GM21447 (cell line): ENCODE measurements at regions not wholly inside any gene's neighbourhood (a gene's known extent, or its start where the extent isn't known, plus 50 kb on each side); places are given as distances from the start of the nearest gene placed in this dataset.
A peak's percentile ranks its signal among the peaks of the same experiment; 100 is the strongest.

Experiments
- ATAC-seq: cut with Tn5 transposase; IDR thresholded peaks from one replicate; pipeline ENCODE4 v1.9.1; 2021; ENCODE audit not compliant: unreplicated experiment

DNA sequence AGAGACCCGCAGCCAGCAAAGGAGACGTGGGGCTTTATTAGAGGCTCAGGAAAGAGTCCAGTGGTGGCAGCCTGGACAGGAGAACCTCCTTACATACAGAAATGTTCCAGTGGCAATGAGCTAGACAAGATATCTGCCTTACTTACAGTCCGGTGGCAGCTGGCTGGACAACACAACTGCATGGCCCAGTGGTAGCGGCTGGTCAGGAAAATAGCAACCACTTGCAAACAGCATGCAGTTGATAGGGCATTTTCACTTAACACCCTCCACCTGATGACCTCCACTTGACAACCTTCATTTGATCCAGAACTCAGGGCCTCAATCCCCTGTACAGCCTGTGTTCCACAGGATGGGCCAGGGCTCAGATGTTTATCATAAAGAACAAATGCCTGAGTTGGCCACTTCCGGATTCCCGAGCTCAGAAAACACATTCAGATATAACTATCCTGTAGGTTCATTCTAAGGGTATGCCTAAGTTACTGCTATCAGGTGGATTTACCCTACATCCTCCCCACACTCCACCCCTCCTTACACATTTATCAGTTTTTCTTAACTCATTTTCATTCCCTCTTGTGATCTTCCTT lies 63.3 kb upstream of the ITPRID2 start:
- no peak for ATAC-seq

DNA sequence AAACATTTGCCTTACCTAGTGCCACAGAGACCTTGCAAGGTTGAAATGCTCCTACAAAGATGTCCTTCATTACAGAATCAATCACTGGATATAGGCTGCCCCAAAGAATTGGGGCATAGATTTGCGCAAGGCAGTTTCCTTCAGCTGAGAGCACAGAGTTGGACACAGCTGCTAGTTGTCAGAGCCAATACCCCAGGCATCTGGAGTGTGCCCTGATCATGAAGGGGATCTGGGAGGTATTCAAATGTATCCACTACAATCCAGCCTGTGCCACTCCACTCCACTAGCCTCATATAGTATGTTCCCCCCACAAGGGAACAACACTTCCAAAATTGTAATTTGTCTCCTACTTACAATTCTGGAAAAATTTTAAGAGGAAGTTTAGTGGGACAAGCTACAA lies 62.3 kb upstream of the ITPRID2 start:
- no peak for ATAC-seq

DNA sequence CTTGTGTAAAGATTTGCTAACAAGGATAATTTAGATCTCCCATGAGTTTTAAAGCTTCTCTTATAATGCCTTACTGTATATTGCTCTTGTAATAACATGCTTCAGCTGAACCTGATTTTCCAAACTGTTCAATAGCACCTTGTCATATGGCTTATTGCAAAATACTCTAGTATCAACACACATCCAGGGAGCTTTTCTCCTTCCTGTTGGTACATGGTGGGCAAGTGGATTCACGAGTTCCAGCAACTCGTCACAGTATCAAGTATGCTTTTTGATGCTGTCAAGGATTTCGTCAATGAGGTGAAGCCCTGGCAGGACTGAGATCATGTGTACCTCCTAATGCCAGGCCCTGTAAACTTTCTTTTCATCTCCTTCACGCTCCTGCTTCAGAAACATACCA lies 59.5 kb upstream of the ITPRID2 start:
- no peak for ATAC-seq

GRCh38 chr2:181836583-181836982 lies 54.9 kb upstream of the ITPRID2 start:
- ATAC-seq, result peak; percentile 82

DNA sequence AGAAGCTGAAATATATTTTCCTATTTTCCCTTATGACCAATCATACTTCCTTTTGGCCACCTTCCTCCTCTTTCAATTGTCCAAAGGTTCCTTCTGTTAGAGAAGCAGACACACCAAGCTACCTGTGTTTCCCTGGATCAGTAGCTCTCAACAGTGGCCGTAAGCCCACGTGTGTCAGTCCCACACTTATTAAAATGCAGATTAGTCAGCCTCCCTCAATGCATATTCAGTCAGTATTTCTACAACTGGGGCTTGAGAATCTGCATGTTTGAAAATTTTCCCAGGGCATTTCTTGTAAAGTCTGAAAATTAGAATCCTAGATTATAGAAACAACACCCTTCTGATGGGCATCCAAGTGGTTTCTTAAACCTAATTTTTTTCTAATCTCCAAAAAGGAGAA lies 54.0 kb upstream of the ITPRID2 start:
- ATAC-seq, result no peak

GRCh38 chr2:181839811-181840210 lies 51.7 kb upstream of the ITPRID2 start:
- ATAC-seq, result no peak

DNA sequence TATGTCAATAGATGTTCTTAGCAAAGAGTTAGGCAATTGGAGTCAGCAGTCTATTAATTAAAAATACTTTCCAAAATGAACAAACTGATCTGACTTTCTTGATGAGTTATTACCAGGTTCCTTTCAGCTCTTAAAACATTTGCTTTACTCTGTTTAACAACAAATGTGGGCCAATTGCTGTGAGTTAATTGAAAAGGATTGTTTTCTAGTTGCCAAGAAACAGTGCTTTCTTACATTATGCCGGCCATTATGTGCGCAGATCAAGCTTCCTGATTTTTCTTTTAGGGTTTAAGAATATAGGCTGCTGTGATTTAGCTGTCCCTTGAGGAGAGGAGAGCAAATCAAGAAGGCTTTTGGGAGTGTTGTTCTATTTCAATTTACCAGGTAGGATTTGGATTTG lies 50.5 kb upstream of the ITPRID2 start:
- no peak for ATAC-seq
